ENCODE measurements at regions not wholly inside any gene's neighbourhood (a gene's known extent, or its start where the extent isn't known, plus 50 kb on each side); places are given as distances from the start of the nearest gene placed in this dataset.

DNA sequence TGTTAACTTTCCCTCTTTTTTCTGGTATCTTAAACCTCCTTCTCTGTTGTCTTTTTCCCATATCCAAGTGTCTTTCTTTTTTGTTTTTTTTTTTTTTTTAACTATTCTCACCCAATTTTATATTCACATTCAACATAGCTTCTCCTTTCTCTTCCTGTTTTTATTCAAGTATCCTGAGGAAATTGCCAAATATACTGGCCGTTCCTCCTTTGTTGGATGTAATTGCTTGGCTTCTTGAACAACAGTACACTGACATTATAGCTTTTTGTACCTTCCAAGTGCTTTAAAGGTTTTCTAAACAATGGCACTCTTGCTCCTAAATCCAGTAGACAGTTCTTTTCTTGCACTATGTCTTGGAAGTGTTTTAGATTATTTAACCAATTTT lies 1146.8 kb downstream of the MAT2B start:
- POLR2A ChIA-PET = interaction anchor here (0.8 kb wide), 1 partner anchor 119 kb away, joined by 3 read pairs; no protein-coding TSS in a partner anchor
- CTCF ChIA-PET = interaction anchor here (0.6 to 2.0 kb wide), 3 partner anchors 21 to 806 kb away, joined by 3 to 8 read pairs (median 3); no protein-coding TSS in a partner anchor
- BruUV-seq (replicated peaks) = no TSS peak
- H3K27ac Mint-ChIP-seq (ENCODE audit: low read depth, unreplicated experiment) = no peak overlapping the region
- TF ChIP-seq, protein P1, sequence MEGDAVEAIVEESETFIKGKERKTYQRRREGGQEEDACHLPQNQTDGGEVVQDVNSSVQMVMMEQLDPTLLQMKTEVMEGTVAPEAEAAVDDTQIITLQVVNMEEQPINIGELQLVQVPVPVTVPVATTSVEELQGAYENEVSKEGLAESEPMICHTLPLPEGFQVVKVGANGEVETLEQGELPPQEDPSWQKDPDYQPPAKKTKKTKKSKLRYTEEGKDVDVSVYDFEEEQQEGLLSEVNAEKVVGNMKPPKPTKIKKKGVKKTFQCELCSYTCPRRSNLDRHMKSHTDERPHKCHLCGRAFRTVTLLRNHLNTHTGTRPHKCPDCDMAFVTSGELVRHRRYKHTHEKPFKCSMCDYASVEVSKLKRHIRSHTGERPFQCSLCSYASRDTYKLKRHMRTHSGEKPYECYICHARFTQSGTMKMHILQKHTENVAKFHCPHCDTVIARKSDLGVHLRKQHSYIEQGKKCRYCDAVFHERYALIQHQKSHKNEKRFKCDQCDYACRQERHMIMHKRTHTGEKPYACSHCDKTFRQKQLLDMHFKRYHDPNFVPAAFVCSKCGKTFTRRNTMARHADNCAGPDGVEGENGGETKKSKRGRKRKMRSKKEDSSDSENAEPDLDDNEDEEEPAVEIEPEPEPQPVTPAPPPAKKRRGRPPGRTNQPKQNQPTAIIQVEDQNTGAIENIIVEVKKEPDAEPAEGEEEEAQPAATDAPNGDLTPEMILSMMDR (IDR thresholded peaks at IDR 0.05; ENCODE audit: unreplicated experiment) = no peak
- no peak for DNase-seq (ENCODE audit: unreplicated experiment)
- intact Hi-C loops (cut with micrococcal nuclease) = no loop called here
- H3K27me3 Mint-ChIP-seq (ENCODE audit: insufficient read depth, unreplicated experiment) = no peaks in the 10 kb centered on the region
- no peak overlapping the region for H3K4me3 Mint-ChIP-seq (ENCODE audit: unreplicated experiment)
- H3K9me3 Mint-ChIP-seq (ENCODE audit: unreplicated experiment) = no peaks in the 10 kb centered on the region
- no peaks in the 10 kb centered on the region for H3K36me3 Mint-ChIP-seq (ENCODE audit: insufficient read depth, unreplicated experiment)
- H3K4me1 Mint-ChIP-seq (ENCODE audit: insufficient read depth, unreplicated experiment) = peaks cover 6% of the 10 kb centered on the region

DNA sequence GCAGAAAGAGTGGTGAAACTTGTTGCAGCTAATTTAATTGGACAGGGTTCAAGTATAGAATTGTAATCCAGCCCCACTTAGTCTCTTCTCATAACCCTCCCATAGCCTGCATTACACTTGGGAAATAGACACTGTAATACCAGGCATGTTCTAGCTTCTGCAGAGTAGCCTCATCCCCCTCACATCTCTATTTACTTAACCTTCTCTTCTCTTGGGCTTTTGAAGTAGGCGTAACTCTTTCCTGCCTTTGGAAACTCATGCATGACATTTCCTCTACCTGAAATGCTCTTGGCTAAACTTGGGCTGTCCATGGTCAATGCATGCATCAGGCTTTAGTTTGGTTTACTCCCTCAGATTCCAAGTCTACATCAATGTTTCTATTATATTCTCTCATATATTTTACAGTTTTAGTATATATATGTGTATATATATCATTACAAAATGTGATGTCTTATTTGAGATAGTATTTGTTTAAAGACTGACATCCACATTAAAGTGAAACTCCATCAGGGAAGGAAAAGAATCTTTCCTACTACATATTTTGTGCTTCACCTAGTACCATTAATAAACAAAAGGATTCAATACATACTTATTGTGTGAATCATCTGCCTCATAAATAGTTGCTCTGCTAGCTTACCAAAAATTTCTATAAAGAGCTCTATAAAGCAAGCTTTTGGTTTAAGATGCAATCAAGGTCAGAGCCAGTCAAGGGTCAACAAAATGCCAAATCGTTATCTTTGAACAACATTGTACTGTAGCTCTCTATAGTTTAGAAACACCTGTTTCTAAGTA lies 1158.0 kb downstream of the MAT2B start:
- no peaks in the 10 kb centered on the region for H3K27me3 Mint-ChIP-seq (ENCODE audit: insufficient read depth, unreplicated experiment)
- no peak overlapping the region for H3K27ac Mint-ChIP-seq (ENCODE audit: low read depth, unreplicated experiment)
- H3K36me3 Mint-ChIP-seq (ENCODE audit: insufficient read depth, unreplicated experiment) = no peaks in the 10 kb centered on the region
- TF ChIP-seq, protein P1 (IDR thresholded peaks at IDR 0.05; ENCODE audit: unreplicated experiment) = no peak
- H3K4me3 Mint-ChIP-seq (ENCODE audit: unreplicated experiment) = no peak overlapping the region
- peaks cover 6% of the 10 kb centered on the region for H3K4me1 Mint-ChIP-seq (ENCODE audit: insufficient read depth, unreplicated experiment)
- DNase-seq (ENCODE audit: unreplicated experiment) = no peak
- POLR2A ChIA-PET = interaction anchor here (0.6 to 0.7 kb wide), 2 partner anchors 9 to 1180 kb away, joined by 3 to 4 read pairs; no protein-coding TSS in a partner anchor
- intact Hi-C loops (cut with micrococcal nuclease) = no loop called here
- BruUV-seq (replicated peaks) = no TSS peak
- H3K9me3 Mint-ChIP-seq (ENCODE audit: unreplicated experiment) = no peaks in the 10 kb centered on the region
- CTCF ChIA-PET = interaction anchor here (0.5 to 1.9 kb wide), 5 partner anchors 10 to 1765 kb away, joined by 3 to 10 read pairs (median 3); no protein-coding TSS in a partner anchor

GRCh38 chr5:164671640-164672039 lies 1166.2 kb downstream of the MAT2B start:
- no peaks in the 10 kb centered on the region for H3K4me1 Mint-ChIP-seq (ENCODE audit: insufficient read depth, unreplicated experiment)
- H3K27ac Mint-ChIP-seq (ENCODE audit: low read depth, unreplicated experiment) = no peak overlapping the region
- intact Hi-C loops (cut with micrococcal nuclease) = loop anchor here (2.0 to 5.0 kb wide), 3 partner anchors 536 to 791 kb away; no protein-coding TSS in a partner anchor
- H3K27me3 Mint-ChIP-seq (ENCODE audit: insufficient read depth, unreplicated experiment) = no peaks in the 10 kb centered on the region
- no peaks in the 10 kb centered on the region for H3K36me3 Mint-ChIP-seq (ENCODE audit: insufficient read depth, unreplicated experiment)
- DNase-seq (ENCODE audit: unreplicated experiment) = no peak
- TF ChIP-seq, protein P1 (IDR thresholded peaks at IDR 0.05; ENCODE audit: unreplicated experiment) = no peak
- no peaks in the 10 kb centered on the region for H3K9me3 Mint-ChIP-seq (ENCODE audit: unreplicated experiment)
- no peak overlapping the region for H3K4me3 Mint-ChIP-seq (ENCODE audit: unreplicated experiment)
- ChIA-PET CTCF (interaction anchor here (0.6 to 5.0 kb wide), 16 partner anchors 11 to 976 kb away, joined by 3 to 69 read pairs (median 4); no protein-coding TSS in a partner anchor), POLR2A (no interaction called here)
- no TSS peak for BruUV-seq (replicated peaks)

GRCh38 chr5:164672205-164672604 lies 1166.8 kb downstream of the MAT2B start:
- H3K27me3 Mint-ChIP-seq (ENCODE audit: insufficient read depth, unreplicated experiment) = no peaks in the 10 kb centered on the region
- TF ChIP-seq, protein P1 (IDR thresholded peaks at IDR 0.05; ENCODE audit: unreplicated experiment) = no peak
- no peak overlapping the region for H3K4me3 Mint-ChIP-seq (ENCODE audit: unreplicated experiment)
- H3K4me1 Mint-ChIP-seq (ENCODE audit: insufficient read depth, unreplicated experiment) = no peaks in the 10 kb centered on the region
- ChIA-PET POLR2A (interaction anchor here (0.5 kb wide), 1 partner anchor 308 kb away, joined by 3 read pairs; no protein-coding TSS in a partner anchor), CTCF (interaction anchor here (0.6 to 5.0 kb wide), 38 partner anchors 9 to 1109 kb away, joined by 3 to 69 read pairs (median 4); no protein-coding TSS in a partner anchor)
- H3K9me3 Mint-ChIP-seq (ENCODE audit: unreplicated experiment) = no peaks in the 10 kb centered on the region
- no peaks in the 10 kb centered on the region for H3K36me3 Mint-ChIP-seq (ENCODE audit: insufficient read depth, unreplicated experiment)
- no peak for DNase-seq (ENCODE audit: unreplicated experiment)
- no peak overlapping the region for H3K27ac Mint-ChIP-seq (ENCODE audit: low read depth, unreplicated experiment)
- BruUV-seq (replicated peaks) = no TSS peak
- intact Hi-C loops (cut with micrococcal nuclease) = loop anchor here (2.0 to 5.0 kb wide), 3 partner anchors 535 to 790 kb away; no protein-coding TSS in a partner anchor

Data from MCF 10A (cell line).